NCI-H2196 (cell line): ENCODE measurements at regions not wholly inside any gene's neighbourhood (a gene's known extent, or its start where the extent isn't known, plus 50 kb on each side); places are given as distances from the start of the nearest gene placed in this dataset.

Experiments
- DNase-seq: peaks from one replicate; lab custom pipeline; 2025; ENCODE audit not compliant: unreplicated experiment; lab: John Stamatoyannopoulos, UW

- no peak for DNase-seq
Observed at GRCh38 chr2:129465045-129465444, 514.4 kb upstream of the RAB6C start.

GRCh38 chr2:129466389-129466788 is 513.1 kb upstream of the RAB6C start:
- DNase-seq: no peak

- no peak for DNase-seq
Observed at GRCh38 chr2:129467012-129467779, 512.3 kb upstream of the RAB6C start.

- DNase-seq: no peak
Observed at GRCh38 chr2:129467941-129468340, 511.5 kb upstream of the RAB6C start.

GRCh38 chr2:129468879-129469278 is 510.6 kb upstream of the RAB6C start:
- no peak for DNase-seq

- DNase-seq: no peak
Observed at GRCh38 chr2:129469389-129469788, 510.1 kb upstream of the RAB6C start.

- DNase-seq: no peak
Observed at GRCh38 chr2:129469871-129470270, 509.6 kb upstream of the RAB6C start.

- DNase-seq: no peak
Observed at GRCh38 chr2:129478902-129479517, 500.5 kb upstream of the RAB6C start.

- DNase-seq: no peak
Observed at GRCh38 chr2:129479892-129480291, 499.6 kb upstream of the RAB6C start.

- no peak for DNase-seq
Observed at GRCh38 chr2:129480790-129481189, 498.7 kb upstream of the RAB6C start.

- DNase-seq: no peak
Observed at GRCh38 chr2:129481306-129482219, 497.9 kb upstream of the RAB6C start.

GRCh38 chr2:129482626-129483025 is 496.8 kb upstream of the RAB6C start:
- DNase-seq: no peak

- no peak for DNase-seq
Observed at GRCh38 chr2:129483366-129483765, 496.1 kb upstream of the RAB6C start.

GRCh38 chr2:129484999-129485897 is 494.2 kb upstream of the RAB6C start:
- DNase-seq: no peak

GRCh38 chr2:129488376-129488775 is 491.1 kb upstream of the RAB6C start:
- no peak for DNase-seq

GRCh38 chr2:129490641-129491040 is 488.8 kb upstream of the RAB6C start:
- no peak for DNase-seq

- DNase-seq: no peak
Observed at GRCh38 chr2:129491308-129491707, 488.2 kb upstream of the RAB6C start.

- no peak for DNase-seq
Observed at GRCh38 chr2:129492548-129492947, 486.9 kb upstream of the RAB6C start.

GRCh38 chr2:129499747-129500146 is 479.7 kb upstream of the RAB6C start:
- DNase-seq: no peak

GRCh38 chr2:129502781-129503180 is 476.7 kb upstream of the RAB6C start:
- no peak for DNase-seq

- no peak for DNase-seq
Observed at GRCh38 chr2:129504646-129505045, 474.8 kb upstream of the RAB6C start.
